IMR-90 (cell line): ENCODE measurements at regions not wholly inside any gene's neighbourhood (a gene's known extent, or its start where the extent isn't known, plus 50 kb on each side); places are given as distances from the start of the nearest gene placed in this dataset.
A peak's percentile ranks its signal among the peaks of the same experiment; 100 is the strongest.

Experiments
- ATAC-seq: fragments of 200-7000 bp; cut with Tn5 transposase; 2 replicates; pipeline ENCODE4 v1.9.1; 2020; ENCODE audit warnings: low read depth, mild to moderate bottlenecking, moderate library complexity
- BruUV-seq: library from RNA; stranded (reverse); fragments of 400-500 nt; replicated peaks from 2 replicates; lab custom pipeline; 2021; lab: Mats Ljungman, UMichigan
- CTCF ChIA-PET: fragments of 300-600 bp; formaldehyde crosslinking; extraction: SDS; loops from one replicate; lab custom pipeline; 2021; ENCODE audit warnings: antibody characterized with exemption; lab: Yijun Ruan, JAX
- POLR2A ChIA-PET: fragments of 300-600 bp; sonication (Branson Sonifier 250); formaldehyde crosslinking; loops from one replicate; lab custom pipeline; 2022; ENCODE audit warnings: antibody characterized with exemption; ENCODE audit not compliant: unreplicated experiment; lab: Charles Lee
- DNase-seq: peaks from one replicate; pipeline ENCODE4 v3.0.0; 2013
- H2AFZ ChIP-seq: replicated peaks from 2 replicates; pipeline ENCODE3; 2013; ENCODE audit warnings: low read length, mild to moderate bottlenecking; ENCODE audit not compliant: poor library complexity
- H2AK5ac ChIP-seq: 2 replicates; pipeline ENCODE4 v1.6.1; 2013; ENCODE audit warnings: low read depth, low read length, inconsistent platforms
- H2AK9ac ChIP-seq: replicated peaks from 2 replicates; pipeline ENCODE3; 2013; ENCODE audit warnings: mild to moderate bottlenecking, low read depth, low read length, moderate library complexity; ENCODE audit not compliant: poor library complexity
- H2BK120ac ChIP-seq: 2 replicates; pipeline ENCODE4 v1.6.1; 2013; ENCODE audit warnings: low read depth, low read length, inconsistent platforms
- H2BK15ac ChIP-seq: 3 replicates; pipeline ENCODE4 v1.6.1; 2013; ENCODE audit warnings: low read depth, low read length, inconsistent platforms
- H2BK20ac ChIP-seq: 2 replicates; pipeline ENCODE4 v1.6.1; 2013; ENCODE audit warnings: low read depth, mild to moderate bottlenecking, inconsistent platforms, low read length, moderate library complexity
- H2BK5ac ChIP-seq: 2 replicates; pipeline ENCODE4 v1.6.1; 2013; ENCODE audit warnings: mild to moderate bottlenecking, low read depth, low read length, inconsistent platforms; ENCODE audit not compliant: poor library complexity, severe bottlenecking
- H3K14ac ChIP-seq: replicated peaks from 2 replicates; pipeline ENCODE4 v1.6.1; 2013; ENCODE audit warnings: low read depth, low read length, inconsistent platforms
- H3K18ac ChIP-seq: 2 replicates; pipeline ENCODE4 v1.6.1; 2013; ENCODE audit warnings: low read depth, low read length, control low read depth
- H3K23ac ChIP-seq: 2 replicates; pipeline ENCODE4 v1.6.1; 2013; ENCODE audit warnings: low read depth, low read length, inconsistent platforms
- H3K27ac ChIP-seq: 2 replicates; pipeline ENCODE4 v1.5.1; 2013; ENCODE audit warnings: mild to moderate bottlenecking, control low read depth, low read length; ENCODE audit not compliant: insufficient read depth
- H3K27me3 ChIP-seq: 2 replicates; pipeline ENCODE4 v1.6.1; 2013; ENCODE audit warnings: low read length; ENCODE audit not compliant: control insufficient read depth, insufficient read depth
- H3K36me3 ChIP-seq: 2 replicates; pipeline ENCODE4 v1.6.1; 2013; ENCODE audit warnings: low read length, mixed read lengths; ENCODE audit not compliant: control insufficient read depth, insufficient read depth
- H3K4ac ChIP-seq: 2 replicates; pipeline ENCODE4 v1.6.1; 2013; ENCODE audit warnings: low read depth, low read length, inconsistent platforms
- H3K4me1 ChIP-seq: 2 replicates; pipeline ENCODE4 v1.6.1; 2013; ENCODE audit warnings: low read length, mixed read lengths; ENCODE audit not compliant: control insufficient read depth, insufficient read depth
- H3K4me2 ChIP-seq: 2 replicates; pipeline ENCODE4 v1.6.1; 2013; ENCODE audit warnings: low read depth, mild to moderate bottlenecking, control low read depth, low read length, moderate library complexity
- H3K4me3 ChIP-seq: 2 replicates; pipeline ENCODE4 v1.5.1; 2013; ENCODE audit warnings: low read depth, mild to moderate bottlenecking, control low read depth, low read length, moderate library complexity; ENCODE audit not compliant: insufficient read depth
- H3K56ac ChIP-seq: 2 replicates; pipeline ENCODE4 v1.6.1; 2013; ENCODE audit warnings: low read length, inconsistent platforms; ENCODE audit not compliant: insufficient read depth; ENCODE audit errors: extremely low read depth
- H3K79me1 ChIP-seq, 2 experiments: 2 replicates each; pipeline ENCODE4 v1.6.1; 2013; ENCODE audit warnings: low read length in 2 of 2, inconsistent platforms in 1 of 2, low read depth in 1 of 2
- H3K9ac ChIP-seq: 2 replicates; pipeline ENCODE4 v1.6.1; 2013; ENCODE audit warnings: low read depth, low read length, control low read depth
- H3K9me1 ChIP-seq: 2 replicates; pipeline ENCODE4 v1.6.1; 2013; ENCODE audit warnings: low read length, inconsistent platforms; ENCODE audit not compliant: insufficient read depth
- H3K9me3 ChIP-seq: 2 replicates; pipeline ENCODE4 v1.6.1; 2013; ENCODE audit warnings: low read length; ENCODE audit not compliant: control insufficient read depth, insufficient read depth
- H4K20me1 ChIP-seq: 2 replicates; pipeline ENCODE4 v1.6.1; 2013; ENCODE audit warnings: low read length, inconsistent platforms; ENCODE audit not compliant: insufficient read depth
- H4K5ac ChIP-seq: 2 replicates; pipeline ENCODE4 v1.6.1; 2013; ENCODE audit warnings: mild to moderate bottlenecking, low read depth, low read length, control low read depth
- H4K8ac ChIP-seq, 2 experiments: 2 replicates each; pipeline ENCODE4 v1.6.1; 2013; ENCODE audit warnings: low read depth in 2 of 2, low read length in 2 of 2, control low read depth in 1 of 2, inconsistent platforms in 1 of 2
- H4K91ac ChIP-seq: 2 replicates; pipeline ENCODE4 v1.6.1; 2013; ENCODE audit warnings: low read depth, low read length, inconsistent platforms; ENCODE audit not compliant: insufficient read depth
- MAFK ChIP-seq: IDR thresholded peaks from 2 replicates; pipeline ENCODE4 v1.6.1; 2012; ENCODE audit warnings: low read depth, low read length, improper control_type of control experiment
- SMC3 ChIP-seq: fragments of 150-350 bp; IDR thresholded peaks from 2 replicates; pipeline ENCODE4 v1.6.1; 2016; ENCODE audit warnings: low read depth, mild to moderate bottlenecking, antibody characterized with exemption, low read length, moderate library complexity
- WGBS, 2 experiments: methylation state at CpG; one replicate each; pipeline versions ENCODE4 v1.1.5 to v1.1.7; 2013; ENCODE audit warnings: missing lambda C conversion rate in 2 of 2; ENCODE audit not compliant: insufficient read length in 1 of 2; ENCODE audit errors: extremely low coverage in 2 of 2; 5-methylcytosine and 5-hydroxymethylcytosine counted together
- dilution Hi-C: fragments of 300-500 bp; cut with HindIII; formaldehyde crosslinking; loops from one replicate; pipeline ENCODE4 v1.14.3; 2018; ENCODE audit warnings: low sequenced_read_pairs; ENCODE audit not compliant: unreplicated experiment
- in situ Hi-C: fragments of 300-500 bp; cut with MboI; formaldehyde crosslinking; loops from 3 replicates; pipeline ENCODE4 v1.14.3; 2019; ENCODE audit warnings: low sequenced_read_pairs, inconsistent platforms, mixed read lengths
- intact Hi-C: fragments of 100-400 bp; cut with micrococcal nuclease; formaldehyde crosslinking; loops from 2 replicates; pipeline ENCODE4 v1.10.0; 2022

GRCh38 chr1:181894439-181894859 lies 167.1 kb downstream of the ZNF648 start:
- TF ChIP-seq MAFK, result peak; percentile 72
- no peak for TF ChIP-seq SMC3
- H3K36me3 ChIP-seq, result no peaks in the 10 kb centered on the region
- H2AFZ ChIP-seq, result no peak overlapping the region
- H2BK20ac ChIP-seq, result no peak overlapping the region
- ATAC-seq (no peak), DNase-seq (no peak)
- H3K79me1 ChIP-seq, result no peaks in the 10 kb centered on the region
- intact Hi-C loops, result no loop called here
- no peaks in the 10 kb centered on the region for H3K4me1 ChIP-seq
- H4K8ac ChIP-seq, result no peak overlapping the region
- dilution Hi-C loops, result no loop called here
- H3K18ac ChIP-seq, result no peak overlapping the region
- no peak overlapping the region for H3K4me3 ChIP-seq
- H4K20me1 ChIP-seq, result no peaks in the 10 kb centered on the region
- in situ Hi-C loops, result no loop called here
- H3K9ac ChIP-seq, result no peak overlapping the region
- no peaks in the 10 kb centered on the region for H3K27me3 ChIP-seq
- no peak overlapping the region for H3K23ac ChIP-seq
- H3K27ac ChIP-seq, result no peak overlapping the region
- BruUV-seq, result no TSS peak
- H2BK5ac ChIP-seq, result no peak overlapping the region
- no peak overlapping the region for H3K4me2 ChIP-seq
- H3K4ac ChIP-seq, result no peak overlapping the region
- H3K56ac ChIP-seq, result no peak overlapping the region
- peaks cover 10% of the 10 kb centered on the region for H3K9me3 ChIP-seq
- H3K14ac ChIP-seq, result no peak overlapping the region
- no peak overlapping the region for H2AK9ac ChIP-seq
- ChIA-PET CTCF (no interaction called here), POLR2A (no interaction called here)
- no CpG with 5 or more reads among the region's 5 CpGs for WGBS, 2 experiments
- H3K9me1 ChIP-seq, result no peaks in the 10 kb centered on the region
- H2BK120ac ChIP-seq, result no peak overlapping the region
- H2BK15ac ChIP-seq, result no peak overlapping the region
- no peak overlapping the region for H2AK5ac ChIP-seq
- H4K91ac ChIP-seq, result no peak overlapping the region
- H4K5ac ChIP-seq, result no peak overlapping the region
